PC-9 (cell line): ENCODE measurements at regions not wholly inside any gene's neighbourhood (a gene's known extent, or its start where the extent isn't known, plus 50 kb on each side); places are given as distances from the start of the nearest gene placed in this dataset.

ENCODE experiments used
- CTCF ChIP-seq: fragments of 200-600 bp; sonication (generic); conservative IDR thresholded peaks from 2 replicates; pipeline ENCODE4 v1.6.1; 2017; ENCODE audit warnings: mixed run types, antibody characterized with exemption, mild to moderate bottlenecking, moderate library complexity
- EZH2 ChIP-seq: fragments of 200-600 bp; sonication (generic); IDR thresholded peaks from 2 replicates; pipeline ENCODE4 v1.8.0; 2017; ENCODE audit warnings: antibody characterized with exemption, low read depth

GRCh38 chr7:41131956-41132355 is 570.9 kb downstream of the INHBA start:
- TF ChIP-seq CTCF: no peak
- no peak for TF ChIP-seq EZH2
